Neuronal stem cell (in vitro differentiated cells): ENCODE measurements at regions not wholly inside any gene's neighbourhood (a gene's known extent, or its start where the extent isn't known, plus 50 kb on each side); places are given as distances from the start of the nearest gene placed in this dataset.

ENCODE experiments used
- DNase-seq: peaks from one replicate; pipeline ENCODE4 v3.0.0-alpha.2; 2013; ENCODE audit warnings: low spot score
- H2AFZ ChIP-seq: one replicate; pipeline ENCODE4 v1.6.1; 2013; ENCODE audit warnings: mild to moderate bottlenecking, low read length, inconsistent platforms
- H2AK5ac ChIP-seq: 2 replicates; pipeline ENCODE4 v1.6.1; 2013; ENCODE audit warnings: low read depth, mild to moderate bottlenecking, inconsistent platforms, low read length, moderate library complexity, mixed read lengths
- H2BK120ac ChIP-seq: 2 replicates; pipeline ENCODE4 v1.6.1; 2013; ENCODE audit warnings: low read depth, mild to moderate bottlenecking, inconsistent platforms, low read length, moderate library complexity, mixed read lengths
- H2BK12ac ChIP-seq: one replicate; pipeline ENCODE4 v1.6.1; 2013; ENCODE audit warnings: low read length, inconsistent platforms
- H2BK15ac ChIP-seq: 2 replicates; pipeline ENCODE4 v1.6.1; 2013; ENCODE audit warnings: mild to moderate bottlenecking, low read length, inconsistent platforms, mixed read lengths
- H2BK5ac ChIP-seq: one replicate; pipeline ENCODE4 v1.6.1; 2013; ENCODE audit warnings: inconsistent platforms, mild to moderate bottlenecking, low read length, moderate library complexity
- H3K14ac ChIP-seq: one replicate; pipeline ENCODE4 v1.6.1; 2013; ENCODE audit warnings: low read length, inconsistent platforms
- H3K18ac ChIP-seq: 2 replicates; pipeline ENCODE4 v1.6.1; 2013; ENCODE audit warnings: low read length, inconsistent platforms
- H3K23ac ChIP-seq: 2 replicates; pipeline ENCODE4 v1.6.1; 2013; ENCODE audit warnings: low read depth, mild to moderate bottlenecking, mixed read lengths, low read length, inconsistent platforms; ENCODE audit not compliant: poor library complexity
- H3K27ac ChIP-seq: replicated peaks from 3 replicates; pipeline ENCODE4 v1.5.1; 2013; ENCODE audit warnings: low read length, inconsistent platforms
- H3K27me3 ChIP-seq, 3 experiments: 2 replicates each; pipeline ENCODE4 v1.6.1; 2013; ENCODE audit warnings: low read length in 3 of 3, mild to moderate bottlenecking in 2 of 3, inconsistent platforms in 1 of 3, low read depth in 1 of 3, mixed read lengths in 1 of 3, moderate library complexity in 1 of 3; ENCODE audit not compliant: control insufficient read depth in 3 of 3, insufficient read depth in 3 of 3
- H3K36me3 ChIP-seq, 2 donors: replicated peaks in 1 of 2; 2 replicates each; pipeline ENCODE4 v1.6.1; 2013; ENCODE audit warnings: low read length in 2 of 2; ENCODE audit not compliant: control insufficient read depth in 2 of 2, insufficient read depth in 2 of 2
- H3K4ac ChIP-seq: 2 replicates; pipeline ENCODE4 v1.6.1; 2013; ENCODE audit warnings: inconsistent platforms, mild to moderate bottlenecking, low read length, moderate library complexity
- H3K4me1 ChIP-seq, 2 donors: 1 replicate in 1 of 2; 2 replicates in 1 of 2; pipeline ENCODE4 v1.6.1; 2013; ENCODE audit warnings: low read length in 2 of 2, low read depth in 1 of 2; ENCODE audit not compliant: control insufficient read depth in 2 of 2, insufficient read depth in 1 of 2
- H3K4me2 ChIP-seq: one replicate; pipeline ENCODE4 v1.6.1; 2013; ENCODE audit warnings: mild to moderate bottlenecking, low read length, inconsistent platforms; ENCODE audit not compliant: insufficient read depth, poor library complexity, severe bottlenecking
- H3K4me3 ChIP-seq, 2 donors: 2 replicates each; pipeline ENCODE4 v1.5.1; 2013; ENCODE audit warnings: low read length in 2 of 2, mild to moderate bottlenecking in 2 of 2, inconsistent platforms in 1 of 2, moderate library complexity in 1 of 2
- H3K79me1 ChIP-seq: one replicate; pipeline ENCODE4 v1.6.1; 2013; ENCODE audit warnings: low read depth, mild to moderate bottlenecking, inconsistent platforms, low read length, moderate library complexity
- H3K9ac ChIP-seq: one replicate; pipeline ENCODE4 v1.6.1; 2013; ENCODE audit warnings: mild to moderate bottlenecking, low read depth, low read length, inconsistent platforms; ENCODE audit not compliant: poor library complexity
- H3K9me3 ChIP-seq, 2 donors: replicated peaks in 1 of 2; 2 replicates each; pipeline versions ENCODE3 to v1.6.1; 2013; ENCODE audit warnings: low read length in 2 of 2, mild to moderate bottlenecking in 2 of 2, inconsistent platforms in 1 of 2, low read depth in 1 of 2, mixed read lengths in 1 of 2, moderate library complexity in 1 of 2; ENCODE audit not compliant: control insufficient read depth in 2 of 2, insufficient read depth in 1 of 2
- H4K8ac ChIP-seq: one replicate; pipeline ENCODE4 v1.6.1; 2013; ENCODE audit warnings: low read depth, mild to moderate bottlenecking, inconsistent platforms, low read length, moderate library complexity
- H4K91ac ChIP-seq: one replicate; pipeline ENCODE4 v1.6.1; 2013; ENCODE audit warnings: low read length, low read depth, mild to moderate bottlenecking, inconsistent platforms; ENCODE audit not compliant: poor library complexity
- WGBS, 2 donors: extraction: QIAGEN DNeasy Blood & Tissue Kit; methylation state at CpG; one replicate each; pipeline ENCODE4 v1.1.7; 2013; ENCODE audit warnings: missing lambda C conversion rate in 2 of 2, mixed read lengths in 1 of 2; ENCODE audit not compliant: insufficient read length in 2 of 2, insufficient replicate concordance in 1 of 2; ENCODE audit errors: extremely low coverage in 2 of 2; 5-methylcytosine and 5-hydroxymethylcytosine counted together

- no peaks in the 10 kb centered on the region for H3K27me3 ChIP-seq
- H3K18ac ChIP-seq = no peak overlapping the region
- no peak overlapping the region for H4K8ac ChIP-seq
- no peaks in the 10 kb centered on the region for H3K79me1 ChIP-seq
- no peak overlapping the region for H3K4ac ChIP-seq
- no peak overlapping the region for H2AFZ ChIP-seq
- peaks cover 3 to 9% of the 10 kb centered on the region in 2 donors for H3K9me3 ChIP-seq
- no peak overlapping the region for H3K23ac ChIP-seq
- H2BK120ac ChIP-seq = no peak overlapping the region
- no peak overlapping the region for H3K27ac ChIP-seq
- H3K4me1 ChIP-seq = no peaks in the 10 kb centered on the region
- H3K4me3 ChIP-seq = no peak overlapping the region
- no peak overlapping the region for H3K14ac ChIP-seq
- no peak overlapping the region for H2BK5ac ChIP-seq
- DNase-seq = no peak
- H3K36me3 ChIP-seq = peaks cover 0 to 25% of the 10 kb centered on the region in 2 donors
- H4K91ac ChIP-seq = no peak overlapping the region
- H3K9ac ChIP-seq = no peak overlapping the region
- no peak overlapping the region for H2BK12ac ChIP-seq
- H3K4me2 ChIP-seq = no peak overlapping the region
- no peak overlapping the region for H2AK5ac ChIP-seq
- no peak overlapping the region for H2BK15ac ChIP-seq
Measured at GRCh38 chr2:174656035-174656434, 58.4 kb upstream of the WIPF1 start.

GRCh38 chr2:174654419-174654941 is 56.9 kb upstream of the WIPF1 start:
- Histone ChIP-seq H2BK15ac (no peak overlapping the region), H4K8ac (no peak overlapping the region), H3K4me1 (no peaks in the 10 kb centered on the region), H2AFZ (no peak overlapping the region), H3K9ac (no peak overlapping the region), H3K79me1 (no peaks in the 10 kb centered on the region), H2BK120ac (no peak overlapping the region), H2BK5ac (no peak overlapping the region), H2AK5ac (no peak overlapping the region), H3K27me3 (no peaks in the 10 kb centered on the region), H3K4ac (no peak overlapping the region), H3K4me3 (no peak overlapping the region), H3K27ac (no peak overlapping the region), H3K14ac (no peak overlapping the region), H2BK12ac (no peak overlapping the region), H4K91ac (no peak overlapping the region), H3K36me3 (peaks cover 0 to 14% of the 10 kb centered on the region in 2 donors), H3K4me2 (no peak overlapping the region), H3K9me3 (peaks cover 6 to 9% of the 10 kb centered on the region in 2 donors), H3K18ac (no peak overlapping the region), H3K23ac (no peak overlapping the region)
- WGBS, 2 donors = no CpG with 5 or more reads among the region's 4 CpGs
- no peak for DNase-seq

GRCh38 chr2:174648896-174649295 is 51.3 kb upstream of the WIPF1 start:
- no peaks in the 10 kb centered on the region for H3K79me1 ChIP-seq
- no peaks in the 10 kb centered on the region for H3K4me1 ChIP-seq
- no peak overlapping the region for H3K4me2 ChIP-seq
- H2BK120ac ChIP-seq = no peak overlapping the region
- no peaks in the 10 kb centered on the region for H3K27me3 ChIP-seq
- no peak for DNase-seq
- no peak overlapping the region for H3K4me3 ChIP-seq
- no peak overlapping the region for H4K91ac ChIP-seq
- no peak overlapping the region for H2AFZ ChIP-seq
- H3K23ac ChIP-seq = no peak overlapping the region
- H3K18ac ChIP-seq = no peak overlapping the region
- H3K14ac ChIP-seq = no peak overlapping the region
- H3K36me3 ChIP-seq = peaks cover 0 to 3% of the 10 kb centered on the region in 2 donors
- H2BK15ac ChIP-seq = no peak overlapping the region
- no peak overlapping the region for H2BK5ac ChIP-seq
- no peak overlapping the region for H4K8ac ChIP-seq
- H3K9me3 ChIP-seq = peaks cover 4 to 18% of the 10 kb centered on the region in 2 donors
- no peak overlapping the region for H2AK5ac ChIP-seq
- H3K27ac ChIP-seq = no peak overlapping the region
- H3K9ac ChIP-seq = no peak overlapping the region
- H3K4ac ChIP-seq = no peak overlapping the region
- H2BK12ac ChIP-seq = no peak overlapping the region
- no CpG with 5 or more reads among the region's 4 CpGs for WGBS, 2 donors
